Fibroblast of the conjunctiva (primary cell): ENCODE measurements at regions not wholly inside any gene's neighbourhood (a gene's known extent, or its start where the extent isn't known, plus 50 kb on each side); places are given as distances from the start of the nearest gene placed in this dataset.

ENCODE experiments used
- DNase-seq: peaks from one replicate; pipeline ENCODE4 v3.0.0-alpha.2; 2010; ENCODE audit warnings: low read depth

GRCh38 chr3:72591522-72592421 lies 256.5 kb downstream of the SHQ1 start:
- peak; percentile 81 for DNase-seq

GRCh38 chr3:72590732-72591221 lies 257.5 kb downstream of the SHQ1 start:
- DNase-seq: no peak

DNA sequence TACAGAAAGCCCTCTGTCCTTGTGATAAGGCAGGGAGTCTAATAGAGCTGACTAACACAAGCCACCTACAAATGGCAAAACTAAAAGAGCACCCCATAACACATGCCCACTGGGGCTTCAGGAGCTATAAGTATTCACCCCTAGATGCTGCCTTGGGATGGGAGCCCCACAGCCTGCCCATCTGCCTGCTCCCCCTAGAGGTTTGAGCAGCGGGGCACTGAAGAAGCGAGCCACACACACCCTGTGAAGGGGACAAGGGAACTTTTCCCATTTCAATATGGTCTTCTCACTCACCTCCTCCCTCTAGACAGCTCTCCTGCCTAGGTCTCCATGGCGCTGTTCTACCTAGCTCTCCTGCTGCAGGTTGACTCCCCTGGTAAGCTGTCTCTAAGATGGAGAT lies 261.0 kb downstream of the SHQ1 start:
- no peak for DNase-seq

- DNase-seq: no peak
Observed at GRCh38 chr3:72586694-72587093, 261.6 kb downstream of the SHQ1 start.

- no peak for DNase-seq
Observed at GRCh38 chr3:72585966-72586365, 262.3 kb downstream of the SHQ1 start.

GRCh38 chr3:72584262-72584661 lies 264.0 kb downstream of the SHQ1 start:
- DNase-seq: no peak

DNA sequence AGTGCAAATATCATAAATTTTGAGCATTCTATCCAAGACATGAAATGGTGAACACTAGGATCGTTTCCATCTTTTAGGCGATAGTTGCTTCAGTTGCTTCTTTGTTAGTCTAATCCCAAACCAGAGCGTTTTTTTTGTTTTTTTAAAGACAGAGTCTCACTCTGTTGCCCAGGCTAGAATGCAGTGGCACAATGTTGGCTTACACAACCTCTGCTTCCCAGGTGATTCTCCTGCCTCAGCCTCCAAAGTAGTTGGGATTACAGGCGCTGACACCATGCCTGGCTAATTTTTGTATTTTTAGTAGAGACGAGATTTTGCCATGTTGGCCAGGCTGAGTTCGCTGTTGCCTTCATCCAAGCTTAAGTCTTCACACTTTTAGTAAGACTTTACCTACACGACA lies 265.3 kb downstream of the SHQ1 start:
- no peak for DNase-seq

DNA sequence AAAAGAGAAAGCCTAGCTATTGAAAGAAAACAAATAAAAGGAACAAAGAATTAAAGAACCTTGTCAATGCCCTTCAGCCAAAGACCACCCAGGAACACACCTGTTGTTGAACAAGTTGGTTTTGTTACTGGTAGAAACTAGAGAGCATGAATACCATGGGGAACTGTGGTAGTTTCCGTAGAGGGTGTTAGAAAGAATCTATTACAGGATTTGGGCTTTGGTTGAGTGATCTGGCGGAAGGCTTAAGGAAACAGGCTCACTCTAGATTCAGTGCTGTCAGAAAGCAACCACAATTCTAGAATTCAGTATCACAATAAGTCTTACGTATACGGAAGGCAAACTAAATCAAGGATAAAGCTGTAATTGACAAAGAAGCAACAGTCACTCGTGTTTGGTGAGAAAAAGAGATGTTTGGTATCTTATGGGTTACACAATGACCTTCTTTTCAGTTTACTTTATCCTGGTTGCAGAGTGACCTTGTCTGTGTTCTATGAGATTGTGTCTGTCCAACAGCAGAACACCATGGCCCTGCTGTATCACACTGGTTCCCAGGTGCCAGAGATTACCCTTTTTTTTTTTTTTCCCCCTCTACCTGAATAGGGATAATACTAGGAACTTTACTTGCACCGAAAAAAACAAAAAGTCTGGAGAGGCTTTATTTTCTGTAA lies 265.9 kb downstream of the SHQ1 start:
- DNase-seq: no peak

DNA sequence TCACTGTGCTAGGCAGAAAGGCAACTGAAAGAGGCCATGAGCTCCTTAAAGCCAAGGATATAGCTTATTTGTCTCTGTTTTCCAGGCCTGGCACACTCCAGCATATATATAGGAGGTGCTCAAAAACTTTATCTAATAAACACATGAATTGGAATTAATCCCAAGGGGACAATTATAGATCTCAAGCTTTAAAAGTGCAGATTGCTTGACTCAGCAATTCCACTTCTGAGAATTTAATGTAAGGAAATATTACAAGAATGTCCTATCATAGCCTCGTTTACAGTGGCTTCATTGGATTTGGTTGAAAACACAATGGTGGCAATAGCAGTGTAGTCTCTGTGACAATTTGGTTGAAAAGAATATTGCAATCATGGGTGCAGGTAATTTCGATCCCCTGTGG lies 267.3 kb downstream of the SHQ1 start:
- no peak for DNase-seq

DNA sequence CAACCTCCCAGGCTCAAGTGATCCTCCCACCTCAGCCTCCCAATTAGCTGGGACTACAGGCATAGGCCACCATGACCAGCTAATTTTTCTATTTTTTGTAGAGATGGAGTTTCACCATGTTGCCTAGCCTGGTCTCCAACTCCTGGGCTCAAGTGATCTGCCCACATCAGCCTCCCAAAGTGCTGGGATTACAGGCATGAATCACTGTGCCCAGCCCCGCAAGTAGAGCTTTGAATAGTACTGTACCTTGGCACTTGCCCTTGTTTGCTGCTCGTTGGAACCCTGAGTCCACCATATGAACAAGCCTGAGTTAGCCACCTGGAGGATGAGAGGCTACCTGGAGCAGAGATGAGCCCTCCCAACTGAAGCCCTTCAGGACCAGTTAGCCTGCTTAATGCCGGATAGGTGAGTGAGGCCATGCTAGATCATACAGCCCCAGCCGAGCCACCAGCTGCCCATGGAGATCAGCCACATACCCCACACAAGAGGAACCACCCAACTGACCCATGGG lies 267.9 kb downstream of the SHQ1 start:
- DNase-seq: no peak

DNA sequence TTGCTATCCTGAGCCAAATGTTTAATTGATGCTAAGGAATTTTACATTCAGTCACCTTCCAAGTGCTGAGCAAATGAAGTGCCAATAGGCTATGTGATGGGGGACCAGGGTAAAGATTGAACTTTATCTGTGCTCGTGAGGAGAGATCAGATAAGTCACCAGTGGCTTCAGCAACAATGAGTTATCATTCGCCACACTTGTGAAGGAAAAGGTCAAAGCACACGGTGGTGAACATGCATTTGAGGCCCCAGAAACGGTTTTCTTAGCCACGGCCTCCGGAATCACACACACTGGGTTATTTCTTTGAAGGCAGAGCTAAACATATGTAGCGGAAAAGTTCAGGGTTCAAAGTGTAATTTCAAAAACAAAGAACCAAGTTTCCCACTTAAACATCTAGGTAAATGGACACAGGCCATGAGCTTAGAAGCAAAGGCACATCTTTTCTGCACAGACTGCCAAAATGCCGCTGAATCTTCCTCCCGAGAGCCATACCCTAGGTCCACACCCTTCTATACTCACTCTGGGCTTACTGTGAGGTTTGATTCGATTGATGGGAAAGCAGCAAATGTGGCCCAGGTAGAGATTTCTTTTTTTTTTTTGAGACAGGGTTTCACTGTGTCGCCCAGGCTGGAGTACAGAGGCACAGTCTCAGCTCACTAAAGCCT lies 268.5 kb downstream of the SHQ1 start:
- DNase-seq: no peak

GRCh38 chr3:72579191-72579580 lies 269.1 kb downstream of the SHQ1 start:
- DNase-seq: no peak

- DNase-seq: no peak
Observed at GRCh38 chr3:72577190-72577589, 271.1 kb downstream of the SHQ1 start.

DNA sequence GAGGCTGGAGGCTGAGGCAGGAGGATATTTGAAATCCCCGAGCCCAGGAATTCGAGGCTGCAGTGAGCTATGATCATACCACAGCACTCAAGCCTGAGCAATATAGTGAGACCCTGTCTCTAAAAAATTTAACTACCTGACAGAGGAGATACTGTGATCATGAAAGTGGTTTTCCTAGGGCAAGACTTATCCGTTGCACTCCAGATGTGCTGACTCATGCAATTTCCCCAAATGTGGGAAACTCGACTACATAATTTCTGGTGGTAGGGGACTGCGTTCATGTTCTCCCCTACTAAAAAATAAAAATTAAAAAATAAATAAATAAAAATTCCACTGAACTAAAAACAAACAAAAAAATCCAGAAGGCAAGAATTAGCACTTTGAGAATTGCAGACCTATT lies 271.7 kb downstream of the SHQ1 start:
- no peak for DNase-seq

DNA sequence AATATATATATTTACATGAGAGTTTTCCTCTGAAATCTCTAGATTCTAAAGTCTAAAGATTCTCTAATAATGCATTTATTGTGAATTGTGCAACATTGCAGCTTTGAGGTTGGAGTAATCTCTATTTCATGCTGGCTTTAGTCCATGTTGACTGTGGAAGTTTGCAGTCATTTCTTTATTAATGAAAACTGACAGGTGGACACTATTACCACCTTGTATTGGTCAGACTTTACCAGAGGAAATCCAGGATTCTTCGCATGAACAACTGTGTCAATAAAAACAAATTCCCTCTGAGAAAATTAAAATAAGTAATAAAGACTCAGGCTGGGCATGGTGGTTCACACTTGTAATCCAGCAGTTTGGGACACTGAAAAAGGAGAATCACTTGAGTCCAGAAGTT lies 274.1 kb downstream of the SHQ1 start:
- no peak for DNase-seq

GRCh38 chr3:72573051-72573450 lies 275.2 kb downstream of the SHQ1 start:
- DNase-seq: no peak

- no peak for DNase-seq
Observed at GRCh38 chr3:72572489-72573007, 275.7 kb downstream of the SHQ1 start.

- no peak for DNase-seq
Observed at GRCh38 chr3:72571638-72572114, 276.6 kb downstream of the SHQ1 start.

GRCh38 chr3:72571052-72571451 lies 277.2 kb downstream of the SHQ1 start:
- no peak for DNase-seq

- DNase-seq: no peak
Observed at GRCh38 chr3:72569754-72570440, 278.3 kb downstream of the SHQ1 start.

GRCh38 chr3:72568083-72568482 lies 280.2 kb downstream of the SHQ1 start:
- no peak for DNase-seq

DNA sequence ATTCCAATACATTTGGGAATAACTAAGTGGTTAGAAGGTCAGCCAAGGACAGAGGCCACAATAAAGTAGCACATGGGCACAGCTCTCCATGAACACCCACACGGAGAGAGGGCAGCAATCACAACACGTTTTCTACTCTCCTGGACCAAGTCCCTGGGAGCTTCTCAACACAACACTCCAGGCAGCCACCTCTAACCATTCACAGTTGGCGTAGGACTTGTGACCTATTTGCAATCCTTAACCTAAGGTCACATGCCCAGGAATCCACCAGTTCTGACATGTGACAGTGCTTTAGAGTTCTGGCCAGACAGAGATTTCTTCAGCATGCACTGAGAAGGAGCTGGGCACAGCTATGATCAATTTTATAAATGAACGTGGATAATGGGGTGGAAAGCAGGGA lies 280.8 kb downstream of the SHQ1 start:
- no peak for DNase-seq
